Skeletal muscle tissue (tissue), 3 donors: ENCODE measurements at regions not wholly inside any gene's neighbourhood (a gene's known extent, or its start where the extent isn't known, plus 50 kb on each side); places are given as distances from the start of the nearest gene placed in this dataset.
"Not testable (repeated sequence)": the region's sequence is repeated elsewhere in the genome, so short reads cannot be mapped to it uniquely, and the experiment has no call there.

Experiments used
- H3K27ac ChIP-seq: one replicate; pipeline ENCODE4 v1.7.0; 2013; ENCODE audit warnings: mild to moderate bottlenecking, low read depth, low read length, inconsistent platforms
- H3K27me3 ChIP-seq, 3 donors: one replicate each; pipeline ENCODE4 v1.7.0; 2013; ENCODE audit warnings: low read length in 3 of 3; ENCODE audit not compliant: control insufficient read depth in 3 of 3, insufficient read depth in 3 of 3
- H3K36me3 ChIP-seq, 3 donors: one replicate each; pipeline ENCODE4 v1.7.0; 2013; ENCODE audit warnings: low read length in 3 of 3; ENCODE audit not compliant: control insufficient read depth in 3 of 3, insufficient read depth in 3 of 3
- H3K4me1 ChIP-seq, 3 donors: one replicate each; pipeline ENCODE4 v1.7.0; 2013; ENCODE audit warnings: low read length in 3 of 3, mild to moderate bottlenecking in 3 of 3; ENCODE audit not compliant: control insufficient read depth in 3 of 3, insufficient read depth in 3 of 3
- H3K4me3 ChIP-seq, 3 donors: one replicate each; pipeline ENCODE4 v1.7.0; 2013; ENCODE audit warnings: low read length in 3 of 3
- H3K9ac ChIP-seq, 3 donors: one replicate each; pipeline ENCODE4 v1.7.0; 2013; ENCODE audit warnings: low read length in 3 of 3, mild to moderate bottlenecking in 3 of 3, moderate library complexity in 2 of 3, low read depth in 1 of 3
- H3K9me3 ChIP-seq, 3 donors: one replicate each; pipeline ENCODE4 v1.7.0; 2013; ENCODE audit warnings: low read length in 3 of 3; ENCODE audit not compliant: control insufficient read depth in 3 of 3
- donor health status: Osteomylitis.

DNA sequence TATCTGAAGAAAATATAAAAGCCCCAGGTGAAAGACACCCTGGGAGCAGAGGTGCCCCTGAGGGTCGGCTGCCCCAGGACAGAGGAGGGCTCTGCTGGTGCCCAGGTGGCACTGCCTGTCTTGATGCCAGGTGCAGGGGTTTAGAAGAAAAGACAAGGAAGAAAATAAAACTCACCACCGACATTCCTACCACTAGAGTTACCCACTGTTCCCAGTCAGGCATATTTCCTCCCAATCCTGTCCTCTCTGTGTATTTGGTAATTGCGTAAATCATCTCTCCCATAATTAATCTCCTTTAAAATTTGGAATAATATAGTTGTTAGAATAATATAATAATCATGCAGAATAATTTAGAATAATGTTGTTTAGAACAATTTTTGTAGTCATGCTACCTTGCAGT, 276.4 kb upstream of the PLGLB2 start:
- H3K4me1 ChIP-seq, H3K36me3 ChIP-seq, H3K4me3 ChIP-seq, H3K9ac ChIP-seq, H3K9me3 ChIP-seq, H3K27me3 ChIP-seq, H3K27ac ChIP-seq: not testable (repeated sequence)

DNA sequence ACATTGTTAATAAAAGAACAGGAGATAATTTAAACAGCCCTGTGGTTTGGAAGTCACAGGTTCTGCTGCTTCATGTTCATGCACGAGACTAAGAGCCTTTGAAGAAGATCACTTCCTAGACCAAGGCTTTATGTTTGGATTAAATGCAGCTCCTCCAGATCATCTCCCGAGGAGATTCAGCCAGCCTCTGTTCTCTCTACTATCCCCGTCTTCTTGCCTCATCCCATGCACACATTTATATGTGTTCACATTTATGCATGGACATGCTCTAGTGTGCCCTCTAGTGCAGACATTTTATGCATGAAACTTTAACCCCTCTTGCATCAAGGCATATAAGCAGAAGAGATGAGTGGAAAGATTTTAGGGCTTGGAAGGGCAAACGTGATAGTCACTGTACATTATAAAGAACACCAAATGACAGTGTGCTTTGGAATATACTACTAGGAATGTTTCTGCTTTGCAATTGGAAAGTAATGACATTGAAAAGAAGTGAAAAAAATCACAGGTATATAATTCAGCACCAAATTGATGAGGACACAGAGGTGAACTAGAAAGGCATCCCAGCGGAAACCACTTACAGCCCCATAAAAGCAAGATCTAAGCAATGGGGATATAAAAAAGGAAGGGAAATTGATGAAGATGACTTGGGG, 271.5 kb upstream of the PLGLB2 start:
- not testable (repeated sequence) for H3K9ac ChIP-seq, H3K4me1 ChIP-seq, H3K9me3 ChIP-seq, H3K27me3 ChIP-seq, H3K4me3 ChIP-seq, H3K27ac ChIP-seq, H3K36me3 ChIP-seq

DNA sequence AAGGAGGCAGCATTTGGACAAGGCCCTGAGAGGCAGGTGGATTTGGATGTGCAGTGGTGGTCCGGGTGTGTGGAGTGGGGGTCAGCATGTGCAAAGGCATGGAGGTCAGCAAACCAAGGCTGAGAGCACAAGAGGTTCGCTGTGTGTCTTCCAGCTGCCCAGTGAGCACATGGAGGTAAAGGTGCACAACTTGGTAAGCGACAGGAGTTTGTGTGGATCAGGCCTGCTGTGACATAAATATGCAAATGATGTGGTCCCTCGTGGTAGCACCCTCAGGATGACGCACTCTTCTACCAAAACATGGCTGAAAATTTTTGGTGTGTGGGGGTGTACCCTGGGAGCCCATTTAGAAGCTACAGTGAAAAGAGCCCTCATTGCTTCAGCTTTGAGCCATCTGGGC, 271.0 kb upstream of the PLGLB2 start:
- not testable (repeated sequence) for H3K27ac ChIP-seq, H3K4me3 ChIP-seq, H3K36me3 ChIP-seq, H3K9ac ChIP-seq, H3K9me3 ChIP-seq, H3K27me3 ChIP-seq, H3K4me1 ChIP-seq

GRCh38 chr2:87477669-87478428, 270.0 kb upstream of the PLGLB2 start:
- not testable (repeated sequence) for H3K36me3 ChIP-seq, H3K4me3 ChIP-seq, H3K9me3 ChIP-seq, H3K4me1 ChIP-seq, H3K27me3 ChIP-seq, H3K9ac ChIP-seq, H3K27ac ChIP-seq

- not testable (repeated sequence) for H3K27ac ChIP-seq, H3K4me1 ChIP-seq, H3K4me3 ChIP-seq, H3K9me3 ChIP-seq, H3K36me3 ChIP-seq, H3K27me3 ChIP-seq, H3K9ac ChIP-seq
Observed at GRCh38 chr2:87478911-87479310, 269.0 kb upstream of the PLGLB2 start.

DNA sequence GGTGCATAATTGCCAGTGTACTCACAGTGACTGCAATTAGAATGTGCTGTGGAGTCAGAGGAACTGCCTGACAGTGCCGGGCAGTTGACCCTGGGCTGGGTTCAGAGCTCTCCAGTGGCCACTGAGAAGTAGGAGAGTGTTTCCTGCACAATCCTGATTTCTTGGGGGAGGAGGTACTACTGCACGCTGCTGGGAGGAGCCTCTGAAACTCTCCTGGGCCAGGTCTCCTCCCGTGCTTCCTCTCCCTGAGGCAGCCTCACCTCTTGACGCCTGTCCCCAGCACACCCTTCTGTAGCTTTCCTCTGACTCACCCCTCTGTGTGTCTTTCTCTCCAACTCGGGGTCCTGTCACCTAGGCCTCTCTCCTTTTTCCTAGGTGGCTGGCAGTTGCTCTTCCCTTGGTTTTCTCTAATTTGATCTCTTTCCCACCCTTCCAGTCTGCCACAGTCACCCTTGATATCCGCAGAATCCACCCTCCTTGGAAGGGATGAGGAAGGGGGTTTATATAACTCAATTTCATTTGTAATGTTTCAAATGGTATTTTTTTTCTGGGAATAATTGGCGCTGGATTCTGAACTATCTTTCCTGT, 264.7 kb upstream of the PLGLB2 start:
- H3K4me3 ChIP-seq, H3K9ac ChIP-seq, H3K36me3 ChIP-seq, H3K27me3 ChIP-seq, H3K9me3 ChIP-seq, H3K4me1 ChIP-seq, H3K27ac ChIP-seq: not testable (repeated sequence)

GRCh38 chr2:87484363-87484762, 263.5 kb upstream of the PLGLB2 start:
- H3K27ac ChIP-seq, H3K4me3 ChIP-seq, H3K27me3 ChIP-seq: not testable (repeated sequence)

GRCh38 chr2:87485455-87485854, 262.4 kb upstream of the PLGLB2 start:
- H3K27me3 ChIP-seq, H3K9ac ChIP-seq, H3K4me1 ChIP-seq, H3K9me3 ChIP-seq, H3K36me3 ChIP-seq, H3K27ac ChIP-seq, H3K4me3 ChIP-seq: not testable (repeated sequence)

More at GRCh38 chr2:87484363-87484762, 263.5 kb upstream of the PLGLB2 start:
- H3K9me3 ChIP-seq, H3K4me1 ChIP-seq, H3K36me3 ChIP-seq, H3K9ac ChIP-seq: not testable (repeated sequence)

DNA sequence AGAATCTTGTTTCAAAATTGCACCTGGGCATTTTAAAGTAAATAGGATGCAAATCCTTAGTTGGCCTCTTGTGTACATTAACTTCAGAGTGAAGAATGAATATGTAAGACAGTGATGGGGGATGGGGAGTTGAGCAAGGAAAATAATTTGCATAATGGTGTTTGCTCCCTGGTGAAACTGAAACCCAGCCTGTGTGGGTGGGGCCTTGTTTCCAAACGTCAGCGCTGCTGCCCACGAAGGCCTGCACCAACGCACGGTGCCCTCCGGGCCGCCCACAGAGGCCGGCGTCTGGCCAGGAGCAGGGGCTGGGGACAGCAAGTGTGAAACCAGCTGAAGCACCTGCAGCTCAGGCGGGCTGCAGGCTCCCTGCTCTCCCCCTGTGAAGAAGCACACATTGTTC, 262.0 kb upstream of the PLGLB2 start:
- not testable (repeated sequence) for H3K27me3 ChIP-seq, H3K27ac ChIP-seq, H3K4me1 ChIP-seq, H3K9ac ChIP-seq, H3K9me3 ChIP-seq, H3K4me3 ChIP-seq, H3K36me3 ChIP-seq

DNA sequence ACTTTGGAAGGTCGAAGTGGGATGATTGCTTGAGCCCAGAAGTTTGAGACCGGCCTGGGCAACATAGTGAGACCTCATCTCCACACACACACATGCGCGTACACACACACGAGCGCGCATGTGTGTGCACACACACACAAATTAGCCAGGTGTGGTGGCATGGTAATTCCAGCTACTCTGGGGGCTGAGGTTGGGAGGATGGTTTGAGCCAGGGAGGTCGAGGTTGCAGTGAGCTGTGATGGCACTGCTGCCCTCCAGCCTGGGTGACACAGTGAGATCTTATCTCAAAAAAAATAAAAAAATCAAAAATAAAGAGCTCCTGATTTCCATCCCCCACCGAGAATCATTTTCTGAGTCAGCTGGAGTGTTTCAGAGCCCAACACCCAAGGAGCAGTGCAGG, 261.5 kb upstream of the PLGLB2 start:
- H3K9ac ChIP-seq, H3K4me1 ChIP-seq, H3K4me3 ChIP-seq, H3K9me3 ChIP-seq, H3K36me3 ChIP-seq, H3K27me3 ChIP-seq, H3K27ac ChIP-seq: not testable (repeated sequence)
